NCI-H1436 (cell line): ENCODE measurements at regions not wholly inside any gene's neighbourhood (a gene's known extent, or its start where the extent isn't known, plus 50 kb on each side); places are given as distances from the start of the nearest gene placed in this dataset.

Experiments used
- DNase-seq: peaks from one replicate; lab custom pipeline; 2025; lab: John Stamatoyannopoulos, UW

DNA sequence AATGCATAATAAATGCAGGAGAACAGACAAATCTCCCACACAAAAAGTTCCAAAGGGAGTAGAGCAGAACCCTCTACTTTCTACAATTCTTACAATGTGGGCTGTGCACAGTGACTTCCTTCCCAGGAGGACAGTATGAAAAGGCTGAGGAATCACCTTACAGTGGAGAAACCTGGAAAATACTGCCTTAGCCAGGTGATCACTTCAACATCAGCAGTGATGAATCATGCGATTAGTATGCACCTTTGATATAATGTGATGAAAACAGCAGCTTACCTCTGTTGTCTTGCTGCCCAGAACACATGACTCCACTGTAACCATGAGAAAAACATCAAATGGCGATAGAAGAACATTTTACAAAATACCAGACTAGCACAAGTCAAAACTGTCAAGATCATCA, 329.7 kb upstream of the POM121L12 start:
- DNase-seq: no peak

DNA sequence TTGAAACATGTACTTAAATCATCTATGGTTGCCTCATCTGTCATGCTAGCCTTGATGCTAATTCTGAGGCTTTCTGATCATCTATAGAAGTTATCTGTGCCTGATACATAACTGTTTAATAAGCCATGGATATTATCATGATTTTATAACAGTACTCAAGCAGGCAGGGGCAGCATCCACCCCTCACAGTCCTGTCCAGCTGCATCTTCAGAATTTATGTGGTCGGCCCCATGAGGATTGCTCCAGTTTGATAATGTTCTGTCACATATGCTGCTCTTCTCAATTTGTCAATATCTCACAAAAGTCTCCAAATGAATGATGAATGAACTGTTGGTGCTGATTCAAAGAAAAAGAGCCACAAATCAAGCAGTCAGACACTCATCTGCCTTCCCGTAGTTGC, 335.1 kb upstream of the POM121L12 start:
- no peak for DNase-seq

DNA sequence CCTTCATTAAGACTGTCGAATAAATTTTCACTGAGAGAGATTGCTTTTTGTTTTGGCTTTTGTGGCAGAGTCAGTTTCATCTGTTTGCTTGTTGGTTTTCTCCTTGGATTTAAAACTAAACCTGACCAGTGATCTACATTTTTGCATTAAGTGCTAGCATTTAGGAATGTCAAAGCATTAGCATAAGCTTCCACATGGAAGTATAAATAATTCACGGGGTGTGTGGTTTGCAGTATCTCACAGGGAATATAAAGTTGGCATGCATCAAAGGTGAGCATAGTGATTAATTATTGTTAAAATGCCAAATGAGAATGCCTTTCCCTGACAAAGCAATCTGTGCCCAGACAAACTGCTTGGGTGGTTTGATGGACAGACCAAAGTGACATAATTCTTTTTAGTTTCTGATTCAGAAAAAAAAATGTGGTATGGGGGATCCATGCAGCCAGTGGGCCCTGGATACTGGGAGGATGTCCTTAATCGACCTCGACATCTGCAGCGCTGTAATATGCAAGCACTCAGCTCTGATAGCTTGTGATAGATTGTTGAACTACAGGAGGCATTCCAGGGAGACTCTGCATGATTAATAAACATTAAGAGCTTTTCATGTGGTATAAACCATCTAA, 339.3 kb upstream of the POM121L12 start:
- no peak for DNase-seq

DNA sequence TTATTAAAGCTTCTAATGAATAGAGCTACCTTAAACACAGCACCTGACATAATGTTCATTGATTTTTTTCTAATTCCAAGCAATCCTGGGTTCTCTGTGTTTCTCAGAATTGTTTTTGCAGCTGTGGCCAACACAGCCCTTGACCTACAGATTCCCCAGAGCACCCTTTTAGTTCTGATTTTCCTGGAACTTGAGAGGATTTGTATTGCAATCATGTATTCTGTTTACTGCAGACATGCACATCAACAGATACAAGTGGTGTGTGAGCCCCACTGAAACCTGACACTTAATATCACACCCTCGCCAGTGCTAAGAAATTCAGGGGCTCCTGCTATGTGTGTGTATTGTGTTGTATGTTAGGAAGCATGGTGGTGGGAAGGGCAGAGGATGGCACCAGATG, 344.2 kb upstream of the POM121L12 start:
- DNase-seq: no peak

DNA sequence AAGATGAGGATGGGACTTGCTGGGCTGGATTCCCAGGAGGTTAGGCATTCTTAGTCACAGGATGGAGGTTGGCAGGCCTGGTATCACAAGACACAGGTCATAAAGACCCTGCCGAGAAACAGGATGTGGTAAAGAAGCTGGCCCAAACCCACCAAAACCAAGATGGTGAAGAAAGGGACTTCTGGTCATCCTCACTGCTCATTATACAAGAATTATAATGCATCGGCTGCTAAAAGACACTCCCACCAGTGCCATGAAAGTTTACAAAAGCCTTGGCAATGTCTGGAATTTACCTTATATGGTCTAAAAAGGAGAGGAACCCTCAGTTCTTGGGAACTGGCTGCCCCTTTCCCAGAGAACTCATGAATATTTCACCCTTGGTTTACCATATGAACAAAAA, 345.5 kb upstream of the POM121L12 start:
- no peak for DNase-seq

DNA sequence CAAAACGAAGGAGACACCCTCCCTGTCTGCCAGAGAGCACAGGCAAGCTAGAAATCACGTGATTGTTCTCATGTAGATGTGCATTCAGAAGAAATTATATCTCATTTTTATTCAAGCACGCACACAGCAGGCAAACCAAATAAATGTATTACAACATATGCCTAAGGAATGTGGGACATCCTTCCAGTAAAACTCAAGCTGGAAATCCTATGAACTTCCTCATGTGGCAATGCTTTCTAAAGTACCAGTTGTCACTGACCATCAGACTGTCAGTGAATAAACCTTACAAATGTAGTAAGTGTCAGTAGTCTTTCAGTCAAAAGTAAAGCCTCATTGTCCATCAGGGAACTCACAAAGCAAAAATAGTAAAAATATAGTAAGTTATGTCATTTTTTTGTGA, 350.1 kb upstream of the POM121L12 start:
- no peak for DNase-seq

DNA sequence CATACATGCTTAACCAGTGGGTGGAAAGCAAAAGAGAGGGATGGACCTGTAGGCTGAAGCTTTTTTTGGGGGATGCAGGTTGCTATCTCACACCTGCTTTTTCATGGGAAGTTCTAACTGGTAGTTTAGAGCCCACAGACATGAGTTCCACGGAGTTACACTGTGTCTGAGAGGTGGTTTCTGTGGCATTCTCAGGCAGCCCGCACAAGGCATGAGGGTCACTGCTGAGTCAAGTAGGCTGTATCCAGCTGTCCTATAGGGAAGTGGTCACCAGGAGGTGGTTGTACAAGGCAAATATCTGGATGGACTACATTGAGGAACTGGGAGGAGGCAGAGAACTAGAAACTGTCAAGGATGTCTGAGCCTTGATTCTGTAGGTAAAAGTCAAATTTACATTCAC, 351.0 kb upstream of the POM121L12 start:
- no peak for DNase-seq

DNA sequence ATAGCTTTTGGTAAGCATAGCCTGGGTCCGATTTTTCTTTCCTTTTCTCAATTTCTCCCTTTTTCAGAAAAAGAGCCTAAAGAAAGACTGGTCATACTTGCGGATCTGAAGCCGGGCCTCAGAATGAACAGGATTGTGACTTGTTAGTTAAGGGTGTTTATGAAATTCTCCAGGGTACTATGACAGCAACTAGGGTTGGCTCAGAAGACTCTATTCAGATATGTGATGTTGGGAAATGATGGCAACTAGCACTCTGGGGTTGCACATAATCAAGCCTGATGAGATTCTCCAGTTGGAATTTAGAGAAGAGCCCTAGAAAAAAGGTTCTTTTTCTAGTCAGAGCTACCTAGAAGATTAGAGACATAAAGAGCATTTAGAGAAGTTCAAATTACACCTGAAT, 352.4 kb upstream of the POM121L12 start:
- DNase-seq: no peak

DNA sequence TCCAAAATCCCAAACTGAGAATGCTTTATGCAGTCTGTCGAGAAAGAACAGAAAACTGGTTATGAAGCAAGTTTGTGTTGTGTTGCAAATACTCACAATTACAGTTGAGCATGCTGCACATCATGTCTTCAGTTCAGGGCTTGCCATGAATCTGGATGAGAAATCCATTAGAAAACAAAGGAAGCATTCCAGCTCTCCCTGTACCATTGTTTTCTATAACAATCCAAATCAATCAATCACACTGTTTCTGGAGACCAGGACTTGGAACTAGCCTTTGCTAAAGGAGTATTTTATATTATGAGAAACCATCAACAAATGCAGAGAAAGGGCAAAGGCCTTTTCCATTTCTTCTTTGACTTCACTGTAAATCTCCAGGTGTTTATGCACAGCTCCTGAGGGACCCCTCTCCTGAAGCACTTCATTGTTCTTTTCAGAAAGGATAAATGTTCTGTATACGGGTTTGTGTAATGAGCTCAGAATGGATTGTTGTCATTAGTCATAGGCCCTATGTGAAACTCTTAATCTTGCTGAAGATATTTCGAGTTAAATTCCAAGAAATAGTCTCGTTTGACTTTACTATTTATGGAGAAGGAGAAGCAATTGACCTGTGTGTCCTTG, 364.7 kb upstream of the POM121L12 start:
- no peak for DNase-seq

DNA sequence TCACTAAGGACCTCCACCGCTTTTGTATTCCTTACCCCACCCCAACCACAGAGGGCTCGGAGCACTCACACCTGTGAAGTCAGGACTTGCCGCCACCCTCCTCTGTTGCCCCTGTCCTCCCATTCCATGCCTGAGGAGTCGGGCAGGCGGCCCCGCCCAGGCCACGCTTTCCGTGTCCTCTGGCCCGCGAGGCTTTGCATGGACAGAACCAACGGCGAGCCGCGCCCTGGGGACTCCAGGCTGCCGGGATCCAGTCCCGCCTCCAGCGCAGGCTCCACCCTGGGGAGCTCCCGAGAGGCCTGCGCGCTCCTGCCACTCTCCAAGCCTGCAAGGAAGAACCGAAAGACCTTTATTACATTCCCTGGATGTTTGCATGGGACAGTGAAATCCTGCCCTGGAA, 366.4 kb upstream of the POM121L12 start:
- DNase-seq: no peak

DNA sequence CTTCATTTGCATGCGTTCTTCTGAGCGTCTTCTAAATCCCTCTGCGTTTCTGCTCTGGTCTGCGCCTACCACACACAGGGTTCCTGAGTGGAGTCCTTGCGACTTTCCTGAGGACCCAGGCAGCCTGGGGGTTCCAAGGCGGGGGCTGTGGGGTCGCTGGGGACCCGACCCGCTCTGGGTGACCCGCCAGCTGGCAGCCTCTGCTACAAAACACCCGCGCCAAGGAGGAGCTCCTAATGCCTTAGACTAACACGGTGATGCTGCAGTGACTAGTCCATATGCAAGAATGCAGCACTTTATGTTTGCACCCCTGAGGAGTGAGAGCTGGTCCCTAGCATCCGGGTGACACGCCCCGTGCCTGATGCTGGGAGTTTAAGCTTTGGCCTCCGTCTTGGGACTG, 367.0 kb upstream of the POM121L12 start:
- no peak for DNase-seq

DNA sequence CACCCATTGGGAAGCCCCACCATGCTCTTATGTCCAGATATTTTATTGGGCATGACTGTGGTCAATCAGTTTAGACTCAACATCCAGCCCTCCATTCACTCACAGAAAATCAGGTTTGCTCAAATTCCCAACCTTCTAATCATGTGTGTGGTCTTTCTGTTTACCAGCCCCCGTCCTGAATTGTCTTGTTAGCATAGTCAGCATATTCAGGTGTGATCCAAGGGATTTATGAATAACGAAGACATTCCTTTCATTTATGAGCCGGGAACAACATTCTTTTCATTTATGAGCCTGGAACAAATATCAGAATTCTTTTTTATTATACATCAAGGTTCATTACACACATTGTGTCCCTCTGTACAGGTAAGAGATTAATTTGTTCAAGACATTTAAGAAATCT, 376.3 kb upstream of the POM121L12 start:
- no peak for DNase-seq

DNA sequence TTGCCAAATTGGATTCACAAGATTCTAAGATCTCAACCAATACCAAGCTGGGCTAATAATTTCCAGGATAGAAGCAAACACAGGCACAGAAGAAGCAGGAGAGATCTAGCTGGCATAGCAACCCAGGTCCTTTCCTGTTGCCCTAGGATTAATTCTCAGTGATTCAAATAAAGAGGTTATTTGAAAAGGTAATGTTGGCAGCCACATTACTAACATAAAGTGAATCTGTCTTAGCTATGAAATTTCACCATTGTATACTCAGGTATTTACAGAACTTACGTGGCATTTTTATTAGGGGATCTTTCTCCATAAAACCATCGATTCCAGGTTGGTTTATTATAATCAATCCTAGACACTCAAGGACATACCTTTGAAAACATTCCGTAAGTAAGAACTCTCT, 379.3 kb upstream of the POM121L12 start:
- no peak for DNase-seq

DNA sequence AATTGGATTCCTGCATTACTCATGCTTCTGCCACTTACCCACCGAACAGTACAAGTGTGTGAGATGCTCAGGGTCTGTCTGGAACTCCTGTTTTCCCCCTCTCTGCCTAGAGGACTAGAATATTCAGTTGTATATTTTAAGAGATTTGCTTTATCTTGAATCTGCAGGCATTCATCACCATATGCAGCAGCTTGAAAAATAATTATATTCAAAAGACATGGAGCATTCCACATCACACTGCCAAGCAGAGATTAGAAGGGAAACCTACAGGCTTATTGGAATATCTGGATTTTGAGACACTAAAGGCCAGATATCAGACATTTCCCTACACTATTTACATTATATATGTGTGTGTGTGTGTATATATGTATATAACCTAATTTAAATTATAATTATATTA, 382.8 kb upstream of the POM121L12 start:
- no peak for DNase-seq

DNA sequence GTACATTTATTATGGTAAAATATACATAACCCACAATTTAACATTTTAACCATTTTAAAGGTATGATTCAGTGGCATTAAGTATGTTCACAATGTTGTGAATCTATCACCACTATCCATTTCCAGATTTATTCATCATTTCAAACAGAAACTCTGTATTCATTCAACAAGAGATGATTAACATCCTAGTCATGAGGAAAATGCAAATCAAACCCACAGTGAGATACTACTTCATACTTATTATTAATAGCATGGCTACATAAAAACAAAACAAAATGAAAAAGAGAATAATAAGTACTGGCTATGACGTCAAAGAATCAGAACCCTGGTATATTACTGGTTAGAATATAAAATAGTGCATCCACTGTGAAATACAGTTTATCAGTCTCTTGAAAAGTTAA, 386.6 kb upstream of the POM121L12 start:
- DNase-seq: no peak

DNA sequence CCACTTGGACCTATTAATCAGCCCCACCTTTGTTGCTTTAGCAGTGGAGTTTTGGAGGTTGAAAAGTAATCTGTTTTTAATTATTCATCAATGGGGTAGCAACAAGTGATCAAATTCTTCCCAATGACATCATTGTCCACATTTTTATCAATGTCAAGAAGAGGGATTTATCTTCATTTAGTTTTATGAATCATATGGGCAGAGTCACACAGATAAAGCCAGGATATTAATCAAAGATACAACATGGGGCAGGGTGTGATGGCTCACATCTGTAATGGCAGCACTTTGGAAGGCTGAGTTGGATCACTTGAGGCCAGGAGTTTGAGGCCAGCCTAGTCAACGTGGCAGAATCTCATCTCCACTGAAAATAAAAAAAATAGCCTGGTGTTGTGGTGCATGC, 388.4 kb upstream of the POM121L12 start:
- no peak for DNase-seq

DNA sequence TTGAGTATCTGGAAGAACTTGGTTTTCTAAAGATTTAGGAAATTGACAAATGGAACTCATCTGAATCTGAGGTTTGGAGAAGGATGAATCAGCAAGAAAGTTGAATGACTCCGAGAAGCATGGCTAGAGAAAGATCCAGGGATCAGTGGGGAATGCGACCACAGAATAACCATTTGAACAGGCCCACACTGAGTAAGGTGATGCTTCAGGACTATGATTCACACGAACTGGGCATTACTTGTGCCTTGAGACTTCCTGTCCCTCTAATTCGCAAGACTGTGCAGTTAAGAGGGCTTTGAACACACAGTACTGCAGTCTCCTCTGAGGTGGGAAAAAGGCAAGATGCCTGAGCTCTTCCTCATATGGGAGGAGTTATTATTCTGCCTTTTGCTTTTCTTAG, 395.5 kb upstream of the POM121L12 start:
- DNase-seq: no peak

DNA sequence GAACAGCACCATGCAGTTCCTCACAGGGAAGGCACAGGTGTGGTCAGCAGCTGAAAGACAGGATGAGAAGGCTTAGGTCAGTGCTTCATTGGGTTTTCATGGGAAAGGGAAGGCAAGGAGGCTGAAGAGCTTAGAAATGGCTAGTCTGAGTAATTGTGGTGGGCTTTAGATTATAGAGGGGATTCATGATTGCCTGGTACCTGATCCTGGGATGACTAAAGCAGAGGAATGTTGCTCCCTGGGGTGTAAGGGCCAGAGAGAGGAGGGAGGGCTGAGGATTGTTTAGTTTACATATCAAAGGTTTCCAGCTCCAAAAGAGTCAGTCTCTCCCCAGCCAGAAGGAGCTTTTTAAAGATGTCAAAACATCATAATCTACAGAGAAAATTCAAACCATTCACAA, 396.3 kb upstream of the POM121L12 start:
- no peak for DNase-seq

DNA sequence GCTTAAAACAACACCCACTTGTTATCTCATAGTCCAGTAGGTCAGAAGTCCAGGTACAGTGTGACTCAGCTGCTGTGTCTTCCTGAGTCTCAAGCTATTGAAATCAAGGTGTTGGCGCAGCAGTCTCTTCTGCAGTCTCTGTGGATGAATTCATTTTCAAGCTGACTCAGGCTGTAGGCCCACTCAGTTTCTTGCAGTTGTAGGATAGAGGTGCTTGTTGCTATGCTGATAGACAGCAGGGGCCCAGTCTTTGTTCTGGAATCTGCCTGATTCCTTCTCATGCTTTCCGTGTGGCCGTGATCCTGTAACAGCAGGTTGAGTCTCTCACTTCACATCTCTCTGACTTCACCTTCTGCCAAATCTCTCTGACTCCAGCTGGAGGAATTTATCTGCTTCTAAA, 400.4 kb upstream of the POM121L12 start:
- no peak for DNase-seq

DNA sequence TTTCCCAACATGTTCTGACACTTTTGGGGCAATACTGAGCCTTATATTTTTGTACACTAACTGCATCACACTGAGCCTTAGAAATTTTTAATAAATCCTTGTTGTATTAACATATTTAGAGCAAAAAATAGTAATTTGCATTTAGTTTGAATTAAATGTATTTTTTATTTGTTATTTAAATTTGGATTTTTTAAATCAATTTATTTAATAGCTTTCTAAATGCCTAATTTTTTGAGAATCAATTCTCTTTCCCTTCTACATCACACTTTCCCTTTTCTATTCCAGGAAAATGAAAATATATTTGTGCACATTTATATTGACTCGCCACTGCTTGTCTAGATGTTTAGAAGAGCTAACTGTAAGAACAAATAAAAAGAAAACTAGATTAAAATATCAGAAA, 414.6 kb upstream of the POM121L12 start:
- DNase-seq: no peak

DNA sequence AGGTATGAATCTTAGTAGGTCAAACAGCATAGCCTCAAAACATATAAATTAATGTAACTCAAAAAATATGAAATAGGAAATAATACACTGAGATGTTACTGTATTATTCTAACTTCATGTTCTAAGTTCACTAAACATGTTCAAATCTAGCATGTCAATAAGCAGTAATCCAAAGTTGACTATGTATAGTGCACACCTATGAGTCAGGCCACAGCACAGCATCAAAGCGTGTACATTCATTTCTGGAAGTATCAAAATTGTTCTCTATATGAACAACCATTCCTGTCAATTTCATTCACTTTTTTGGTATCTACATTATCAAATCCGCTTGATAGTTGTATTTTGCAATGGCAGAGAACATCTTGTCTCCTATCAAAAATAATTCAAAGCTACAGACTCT, 418.9 kb upstream of the POM121L12 start:
- no peak for DNase-seq

DNA sequence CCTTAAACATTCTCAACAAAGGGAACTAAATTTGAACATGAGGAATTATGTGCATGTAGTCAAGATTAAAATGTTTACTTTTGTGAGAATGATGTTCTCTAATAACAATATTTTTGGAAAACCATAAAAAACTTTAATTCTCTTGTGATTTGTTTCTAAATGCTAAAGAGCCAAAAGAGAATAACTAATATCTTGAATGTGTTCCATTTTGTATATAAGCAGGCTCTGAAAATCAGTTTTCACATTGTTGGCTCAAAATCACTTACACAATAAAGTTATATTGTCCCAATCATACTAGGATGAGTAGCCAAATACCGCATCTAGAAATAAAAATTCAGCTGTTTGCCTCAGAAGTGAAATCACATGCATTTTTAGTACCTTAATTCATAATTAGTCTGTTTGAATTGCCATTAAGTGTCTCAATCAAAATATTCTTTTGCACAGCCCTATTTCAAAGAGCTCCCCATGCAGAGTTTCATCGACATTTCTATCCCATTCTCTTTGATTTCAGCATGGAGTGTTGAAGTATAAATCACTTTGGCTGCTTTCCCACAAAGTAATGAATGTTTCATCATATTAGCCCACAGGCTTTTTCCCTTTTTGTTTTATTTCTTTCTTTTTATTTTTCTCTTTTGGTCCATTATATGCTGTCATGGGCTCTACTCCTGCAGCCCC, 420.3 kb upstream of the POM121L12 start:
- no peak for DNase-seq

DNA sequence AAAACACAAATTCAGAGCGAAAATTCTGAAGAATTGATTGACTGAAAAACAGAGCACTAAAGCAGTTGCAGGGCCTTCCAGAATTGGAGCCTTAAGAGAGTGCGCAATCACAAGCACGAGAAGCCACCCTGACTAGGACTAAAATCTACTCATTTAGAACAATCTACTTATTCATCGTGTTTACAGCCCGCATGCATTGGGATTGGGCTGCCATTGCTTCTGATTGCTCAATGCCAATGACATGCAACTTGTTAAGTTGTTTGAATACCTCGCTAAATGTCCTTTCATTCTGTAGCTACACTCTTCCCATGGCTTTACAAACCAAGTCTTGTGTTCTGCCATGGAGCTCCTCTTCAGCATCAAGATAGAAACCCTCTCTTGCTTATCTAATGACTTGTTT, 425.9 kb upstream of the POM121L12 start:
- no peak for DNase-seq

DNA sequence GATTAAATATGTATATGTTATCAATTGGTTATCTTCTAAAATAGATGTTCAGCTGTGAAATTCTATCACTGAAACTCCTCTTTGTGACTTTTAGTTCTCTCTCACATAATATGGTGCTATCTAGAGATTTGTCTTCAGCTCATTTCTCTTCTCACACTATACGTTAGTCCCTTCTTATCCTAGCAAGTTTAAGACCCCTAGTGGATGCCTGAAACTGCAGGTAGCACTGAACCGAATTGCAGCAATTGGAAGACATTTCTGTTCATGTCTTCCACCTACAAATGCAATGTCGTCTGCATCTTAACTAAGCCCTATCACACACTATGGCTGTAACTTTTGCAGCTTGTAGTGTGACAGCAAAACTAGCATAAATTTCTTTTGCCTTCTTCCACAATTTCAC, 442.7 kb upstream of the POM121L12 start:
- no peak for DNase-seq
